ENCODE measurements at regions not wholly inside any gene's neighbourhood (a gene's known extent, or its start where the extent isn't known, plus 50 kb on each side); places are given as distances from the start of the nearest gene placed in this dataset.

DNA sequence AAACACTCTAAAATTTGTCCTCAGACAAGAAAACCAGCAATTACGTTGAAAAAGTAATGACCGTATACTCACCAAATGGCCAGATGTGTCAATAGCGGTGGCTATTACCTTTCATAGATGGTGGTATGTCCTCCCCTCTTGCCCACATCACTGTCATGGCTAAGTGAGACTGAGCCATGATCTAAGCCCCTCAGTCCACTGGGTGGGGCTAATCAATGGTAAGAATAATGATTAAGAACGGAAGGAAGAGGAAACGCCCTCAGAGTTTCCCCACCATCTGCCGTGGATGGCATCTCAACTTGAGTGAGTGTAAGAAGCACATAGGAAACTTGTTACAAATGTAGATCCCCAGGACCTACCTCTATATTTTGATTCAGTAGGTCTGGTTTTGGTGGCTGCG is 65.8 kb upstream of the EFEMP1 start:
- Mint-ChIP-seq H3K4me1 (peaks cover 7% of the 10 kb centered on the region), H3K27ac (no peak overlapping the region), H3K27me3 (ENCODE audit: low read depth) (peaks cover 43% of the 10 kb centered on the region), H3K9me3 (no peaks in the 10 kb centered on the region), H3K36me3 (no peaks in the 10 kb centered on the region), H3K4me3 (no peak overlapping the region)
- TF ChIP-seq, protein P1, sequence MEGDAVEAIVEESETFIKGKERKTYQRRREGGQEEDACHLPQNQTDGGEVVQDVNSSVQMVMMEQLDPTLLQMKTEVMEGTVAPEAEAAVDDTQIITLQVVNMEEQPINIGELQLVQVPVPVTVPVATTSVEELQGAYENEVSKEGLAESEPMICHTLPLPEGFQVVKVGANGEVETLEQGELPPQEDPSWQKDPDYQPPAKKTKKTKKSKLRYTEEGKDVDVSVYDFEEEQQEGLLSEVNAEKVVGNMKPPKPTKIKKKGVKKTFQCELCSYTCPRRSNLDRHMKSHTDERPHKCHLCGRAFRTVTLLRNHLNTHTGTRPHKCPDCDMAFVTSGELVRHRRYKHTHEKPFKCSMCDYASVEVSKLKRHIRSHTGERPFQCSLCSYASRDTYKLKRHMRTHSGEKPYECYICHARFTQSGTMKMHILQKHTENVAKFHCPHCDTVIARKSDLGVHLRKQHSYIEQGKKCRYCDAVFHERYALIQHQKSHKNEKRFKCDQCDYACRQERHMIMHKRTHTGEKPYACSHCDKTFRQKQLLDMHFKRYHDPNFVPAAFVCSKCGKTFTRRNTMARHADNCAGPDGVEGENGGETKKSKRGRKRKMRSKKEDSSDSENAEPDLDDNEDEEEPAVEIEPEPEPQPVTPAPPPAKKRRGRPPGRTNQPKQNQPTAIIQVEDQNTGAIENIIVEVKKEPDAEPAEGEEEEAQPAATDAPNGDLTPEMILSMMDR (IDR thresholded peaks at IDR 0.05; ENCODE audit: unreplicated experiment): no peak
- no peak for DNase-seq (ENCODE audit: low spot score in 2 of 2, unreplicated experiment in 2 of 2)

DNA sequence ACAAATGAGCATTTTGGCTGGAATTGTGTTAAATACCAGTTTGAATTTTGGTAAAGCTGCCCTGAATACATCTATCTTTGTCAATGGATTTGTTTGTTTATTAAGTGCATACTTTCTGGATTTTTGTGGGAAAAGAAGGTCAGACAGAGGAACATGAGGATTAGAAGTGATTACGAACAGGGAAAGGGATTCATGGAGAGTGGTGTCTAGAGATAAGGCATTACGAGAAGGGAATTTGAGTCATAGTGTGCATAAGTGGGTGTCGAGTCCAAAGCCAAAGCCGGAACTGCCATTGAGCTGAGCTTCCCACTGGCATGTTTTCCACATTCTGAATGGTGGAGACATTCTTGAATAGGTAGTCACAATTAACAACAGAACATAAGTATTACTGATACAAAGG is 68.9 kb upstream of the EFEMP1 start:
- Mint-ChIP-seq H3K4me3 (no peak overlapping the region), H3K4me1 (peaks cover 7% of the 10 kb centered on the region)

DNA sequence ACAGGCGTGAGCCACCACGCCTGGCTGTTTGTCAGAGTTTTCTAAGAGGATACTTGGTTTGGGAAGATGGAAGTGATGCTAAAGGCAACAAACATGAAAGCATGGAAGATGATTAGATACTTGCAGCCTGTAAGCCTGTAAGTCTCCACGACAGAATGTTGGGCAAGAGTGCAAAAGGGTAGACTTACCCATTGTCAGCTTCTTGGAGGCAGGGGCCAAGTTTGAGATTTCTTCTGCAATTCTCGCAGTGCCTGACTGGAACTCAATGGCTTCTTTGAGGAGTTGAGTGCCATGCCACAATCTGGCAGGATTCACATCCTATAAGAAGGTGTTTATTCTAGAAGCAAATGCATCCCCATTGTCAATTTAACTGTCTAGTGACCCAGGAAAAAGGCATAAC is 70.1 kb upstream of the EFEMP1 start:
- no peaks in the 10 kb centered on the region for H3K36me3 Mint-ChIP-seq
- H3K27ac Mint-ChIP-seq: no peak overlapping the region
- TF ChIP-seq, protein P1 (IDR thresholded peaks at IDR 0.05; ENCODE audit: unreplicated experiment): no peak
- no peak overlapping the region for H3K4me3 Mint-ChIP-seq
- no peak for DNase-seq (ENCODE audit: low spot score in 2 of 2, unreplicated experiment in 2 of 2)
- no peaks in the 10 kb centered on the region for H3K9me3 Mint-ChIP-seq
- peaks cover 36% of the 10 kb centered on the region for H3K27me3 Mint-ChIP-seq (ENCODE audit: low read depth)
- H3K4me1 Mint-ChIP-seq: peaks cover 7% of the 10 kb centered on the region

More for the DNA sequence above, 68.9 kb upstream of the EFEMP1 start:
- Mint-ChIP-seq H3K9me3 (no peaks in the 10 kb centered on the region), H3K27ac (no peak overlapping the region), H3K27me3 (ENCODE audit: low read depth) (peaks cover 37% of the 10 kb centered on the region), H3K36me3 (no peaks in the 10 kb centered on the region)
- no peak for DNase-seq (ENCODE audit: low spot score in 2 of 2, unreplicated experiment in 2 of 2)
- TF ChIP-seq, protein P1 (IDR thresholded peaks at IDR 0.05; ENCODE audit: unreplicated experiment): no peak

DNA sequence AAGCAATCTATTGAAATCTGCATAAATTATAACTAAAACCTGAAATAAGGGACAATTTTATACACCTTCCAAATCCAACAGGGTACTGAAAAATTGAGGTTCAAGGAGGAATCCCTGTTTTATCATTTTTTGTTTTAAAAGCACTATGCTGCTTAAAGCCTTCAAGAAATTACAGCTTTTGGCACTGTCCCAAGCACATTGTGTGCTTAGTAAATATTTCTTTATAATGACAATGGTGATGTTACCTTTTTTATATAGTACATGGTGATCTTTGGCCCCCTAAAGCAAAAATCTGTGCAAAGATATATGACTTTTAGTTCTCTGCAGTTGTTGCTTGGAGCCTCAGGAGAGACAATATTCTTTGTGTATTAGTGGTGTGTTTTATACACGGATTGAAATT is 71.6 kb upstream of the EFEMP1 start:
- Mint-ChIP-seq H3K27ac (no peak overlapping the region), H3K4me3 (no peak overlapping the region), H3K9me3 (no peaks in the 10 kb centered on the region), H3K4me1 (peaks cover 7% of the 10 kb centered on the region), H3K27me3 (ENCODE audit: low read depth) (peaks cover 27% of the 10 kb centered on the region), H3K36me3 (no peaks in the 10 kb centered on the region)
- no peak for DNase-seq (ENCODE audit: low spot score in 2 of 2, unreplicated experiment in 2 of 2)
- TF ChIP-seq, protein P1 (IDR thresholded peaks at IDR 0.05; ENCODE audit: unreplicated experiment): no peak

DNA sequence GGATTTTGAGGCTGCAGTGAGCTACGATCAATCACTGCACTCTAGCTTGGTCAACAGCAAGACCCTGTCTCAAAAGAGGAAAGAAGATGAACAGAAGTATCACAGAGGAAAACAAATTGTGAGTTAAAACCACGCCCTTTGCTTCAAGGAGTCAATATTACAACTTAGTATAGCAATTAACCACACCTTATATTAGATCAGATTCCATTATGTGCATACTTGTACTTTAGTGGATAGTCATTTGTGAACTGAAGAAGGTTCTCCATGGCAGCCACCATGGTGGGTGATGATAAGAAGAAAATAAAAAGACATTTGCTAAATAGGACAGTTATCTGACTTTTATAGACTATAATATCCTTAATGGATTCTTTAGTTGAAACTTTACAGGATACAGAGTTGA is 72.3 kb upstream of the EFEMP1 start:
- Mint-ChIP-seq H3K9me3 (no peaks in the 10 kb centered on the region), H3K4me1 (peaks cover 7% of the 10 kb centered on the region), H3K27ac (no peak overlapping the region), H3K36me3 (no peaks in the 10 kb centered on the region), H3K4me3 (no peak overlapping the region), H3K27me3 (ENCODE audit: low read depth) (peaks cover 23% of the 10 kb centered on the region)
- no peak for DNase-seq (ENCODE audit: low spot score in 2 of 2, unreplicated experiment in 2 of 2)
- TF ChIP-seq, protein P1 (IDR thresholded peaks at IDR 0.05; ENCODE audit: unreplicated experiment): no peak

DNA sequence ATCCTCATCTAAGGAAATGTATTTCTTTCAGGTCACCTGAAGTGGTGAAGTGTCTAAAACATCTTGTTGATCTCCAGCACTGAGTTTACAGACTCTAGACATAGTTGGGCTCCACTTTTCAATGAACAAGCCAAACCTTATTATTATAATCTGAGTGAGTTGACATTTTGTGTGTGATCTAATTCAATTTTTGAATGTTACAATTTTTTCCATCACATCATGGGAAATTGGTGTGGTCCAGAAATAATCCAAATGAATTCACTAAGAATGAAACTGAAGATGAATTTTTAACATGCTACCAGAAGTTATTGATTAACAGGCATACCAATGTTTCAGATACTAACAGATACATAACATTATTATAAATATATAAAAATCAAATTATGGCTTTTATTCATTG is 75.6 kb upstream of the EFEMP1 start:
- DNase-seq (ENCODE audit: low spot score in 2 of 2, unreplicated experiment in 2 of 2): no peak
- Mint-ChIP-seq H3K4me3 (no peak overlapping the region), H3K27ac (no peak overlapping the region), H3K36me3 (no peaks in the 10 kb centered on the region), H3K27me3 (ENCODE audit: low read depth) (peaks cover 10% of the 10 kb centered on the region), H3K4me1 (no peaks in the 10 kb centered on the region), H3K9me3 (no peaks in the 10 kb centered on the region)
- TF ChIP-seq, protein P1 (IDR thresholded peaks at IDR 0.05; ENCODE audit: unreplicated experiment): no peak

All from mesothelial cell of epicardium (in vitro differentiated cells).